Heart right ventricle (tissue), 16 donors: ENCODE measurements at regions not wholly inside any gene's neighbourhood (a gene's known extent, or its start where the extent isn't known, plus 50 kb on each side); places are given as distances from the start of the nearest gene placed in this dataset.

ENCODE experiments used
- ATAC-seq, 8 donors: fragments of 200-7000 bp; cut with Tn5 transposase; one replicate each; pipeline ENCODE4 v1.9.1; 2020; ENCODE audit warnings: mild to moderate bottlenecking in 8 of 8, moderate library complexity in 8 of 8, moderate number of reproducible peaks in 1 of 8
- DNase-seq, 2 donors: peaks; one replicate each; pipeline ENCODE4 v3.0.0-alpha.2; 2020
- H3K27ac ChIP-seq, 10 donors: fragments of 200-600 bp; sonication (generic) in 2 of 10; one replicate each; pipeline versions ENCODE4 v1.5.0 to v1.8.0; 2020 to 2022; ENCODE audit warnings: mild to moderate bottlenecking in 3 of 10
- H3K27me3 ChIP-seq, 7 donors: fragments of 200-600 bp; one replicate each; pipeline ENCODE4 v1.8.0; 2021 to 2022; ENCODE audit warnings: mild to moderate bottlenecking in 2 of 7
- H3K36me3 ChIP-seq, 9 donors: fragments of 200-600 bp; sonication (generic) in 1 of 9; one replicate each; pipeline versions ENCODE4 v1.5.0 to v1.8.0; 2020 to 2022; ENCODE audit warnings: mild to moderate bottlenecking in 2 of 9
- H3K4me1 ChIP-seq, 9 donors: fragments of 200-600 bp; sonication (generic) in 1 of 9; one replicate each; pipeline versions ENCODE4 v1.5.0 to v1.8.0; 2020 to 2022; ENCODE audit warnings: mild to moderate bottlenecking in 4 of 9
- H3K4me3 ChIP-seq, 10 donors: fragments of 200-600 bp; sonication (generic) in 2 of 10; one replicate each; pipeline versions ENCODE4 v1.5.0 to v1.8.0; 2020 to 2022; ENCODE audit warnings: mild to moderate bottlenecking in 7 of 10, moderate library complexity in 2 of 10
- H3K9me3 ChIP-seq, 11 donors: fragments of 200-600 bp in 10 of 11; sonication (generic) in 2 of 11; one replicate each; pipeline versions ENCODE4 v1.5.0 to v1.8.0; 2013 to 2022; ENCODE audit warnings: mild to moderate bottlenecking in 2 of 11, control low read depth in 1 of 11, moderate library complexity in 1 of 11
- CTCF ChIP-seq, 9 donors: fragments of 200-600 bp; sonication (generic) in 2 of 9; IDR thresholded peaks; one replicate each; pipeline versions ENCODE4 v1.5.0 to v1.8.0; 2021 to 2022; ENCODE audit warnings: antibody characterized with exemption in 9 of 9, mild to moderate bottlenecking in 5 of 9, moderate library complexity in 1 of 9
- WGBS, 2 donors: extraction: QIAGEN DNeasy Blood & Tissue Kit; methylation state at CpG; one replicate each; pipeline ENCODE4 v1.1.7; 2013; ENCODE audit warnings: inconsistent platforms in 1 of 2; 5-methylcytosine and 5-hydroxymethylcytosine counted together
- intact Hi-C, 10 donors: fragments of 100-400 bp; cut with DNase I; formaldehyde crosslinking; loops; one replicate each; pipeline versions ENCODE4 v1.11.1 to v1.14.2; 2022
- donor health status: Arrhythmogenic right ventricular cardiomyopathy.
- donor health status: ischemic (EF 13 %, LVEDD 7.1; RV severe dilation, severe dysfunction).
- donor health status: healthy with polysubstance abuse.
- donor health status: DM: no; HTN: yes; CAD: no.
- donor health status: DM: no; HTN: no; CAD: no.
- donor health status: ischemic (EF 25% LVEDD 6.9; RV normal size, moderate dysfunction).
- donor health status: ischemic (EF 25% LVEDD 5.7; RV mildly dilated, moderate dysfunction).
- donor health status: healthy.
- donor health status: DM: yes; HTN: yes; CAD: no.
- donor health status: Ischemic cardiomyopathy.
- donor health status: ischemic (EF 35%, LVEDD 5.7; RV mildly dilated, moderate dysfunction).
- donor health status: nonischemic (EF 11% LVEDD 7.7; RV severe dilation, severe dysfunction).
- donor health status: DM: yes; HTN: yes; CAD: no.
- donor health status: PGD.
- donor health status: ischemic (EF 29% LVEDD 5.4; RV normal size, mild dysfunction).
- donor health status: nonischemic (EF 23%, LVEDD 6.1; RV moderate dilation, normal function).

DNA sequence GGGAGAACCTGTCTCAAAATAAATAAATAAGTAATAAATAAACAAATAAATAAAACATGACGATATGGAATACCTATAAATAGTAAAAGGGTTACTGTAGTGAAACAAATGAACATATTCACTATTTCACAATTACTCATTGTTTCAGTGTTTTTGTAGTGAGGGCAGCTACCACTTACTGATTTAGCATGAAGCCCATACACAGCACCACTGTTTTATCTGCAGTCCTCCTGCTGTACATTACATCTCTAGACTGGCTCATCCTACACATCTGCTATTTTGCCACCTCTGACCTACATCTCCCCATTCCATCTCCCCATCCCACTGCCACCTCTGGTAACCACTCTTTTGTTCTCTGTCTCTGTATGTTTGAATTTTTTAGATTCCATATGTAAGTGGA lies 332.7 kb upstream of the SMIM21 start:
- 45 to 85% methylated on average over 1 of the region's 1 CpG for WGBS, 2 donors
- H3K36me3 ChIP-seq: no peaks in the 10 kb centered on the region
- no peak overlapping the region for H3K4me3 ChIP-seq
- ATAC-seq (no peak), DNase-seq (no peak)
- H3K4me1 ChIP-seq: no peaks in the 10 kb centered on the region
- TF ChIP-seq CTCF (IDR thresholded peaks at IDR 0.05): no peak
- intact Hi-C loops: no loop called here
- no peak overlapping the region for H3K27ac ChIP-seq
- H3K27me3 ChIP-seq: peaks cover 0 to 7% (median 0%) of the 10 kb centered on the region in 7 donors
- H3K9me3 ChIP-seq: no peaks in the 10 kb centered on the region

DNA sequence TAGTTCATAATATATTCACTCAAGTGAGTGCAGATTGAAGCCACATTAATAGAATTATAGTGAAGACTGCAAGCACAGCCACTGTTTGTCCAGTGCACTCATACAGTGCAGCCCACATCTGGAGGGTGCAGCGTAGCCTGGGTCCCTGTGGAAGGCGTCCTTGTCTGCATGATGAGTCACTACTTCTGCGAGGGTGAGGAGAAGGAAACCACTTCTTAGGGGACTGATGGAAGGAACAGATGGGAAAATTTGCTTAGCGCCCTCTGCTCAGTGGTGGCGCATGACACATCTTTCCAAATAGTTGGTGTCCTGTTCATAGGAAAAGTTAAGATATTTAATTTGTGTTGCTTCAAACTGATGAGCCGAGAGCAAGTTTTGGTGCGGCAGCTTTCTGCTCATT lies 330.4 kb upstream of the SMIM21 start:
- Histone ChIP-seq H3K27ac (no peak overlapping the region), H3K9me3 (no peaks in the 10 kb centered on the region), H3K36me3 (no peaks in the 10 kb centered on the region), H3K4me1 (no peaks in the 10 kb centered on the region), H3K27me3 (peaks cover 0 to 11% (median 0%) of the 10 kb centered on the region in 7 donors), H3K4me3 (no peak overlapping the region)
- 65 to 67% methylated on average over 7 of the region's 7 CpGs for WGBS, 2 donors
- no peak for TF ChIP-seq CTCF (IDR thresholded peaks at IDR 0.05)
- intact Hi-C loops: no loop called here
- DNase-seq (no peak), ATAC-seq (no peak)

DNA sequence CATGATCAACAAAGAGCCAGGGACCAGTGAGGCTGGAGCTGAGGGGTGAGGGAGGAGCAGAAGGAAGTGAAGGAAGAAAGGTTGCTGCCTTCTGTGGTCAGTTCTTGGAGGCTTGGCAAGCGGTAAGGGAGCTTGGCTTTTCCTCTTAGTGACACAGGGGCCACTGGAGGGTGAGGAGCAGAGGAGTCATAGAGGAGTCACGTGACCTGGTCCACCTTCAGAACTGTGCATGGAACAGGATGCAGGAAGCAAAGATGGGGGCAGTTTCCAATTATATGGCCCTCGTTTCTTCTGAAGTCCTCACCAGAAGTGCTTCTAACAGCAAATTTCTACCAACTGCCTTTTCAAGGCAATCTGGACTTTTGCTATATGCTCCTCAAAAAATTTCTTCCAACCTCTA lies 326.9 kb upstream of the SMIM21 start:
- Histone ChIP-seq H3K27ac (no peak overlapping the region), H3K9me3 (no peaks in the 10 kb centered on the region), H3K4me3 (no peak overlapping the region), H3K36me3 (no peaks in the 10 kb centered on the region), H3K4me1 (no peaks in the 10 kb centered on the region), H3K27me3 (peaks cover 0 to 11% (median 0%) of the 10 kb centered on the region in 7 donors)
- DNase-seq (no peak), ATAC-seq (no peak)
- WGBS, 2 donors: 66 to 68% methylated on average over 3 of the region's 3 CpGs
- intact Hi-C loops: no loop called here
- TF ChIP-seq CTCF (IDR thresholded peaks at IDR 0.05): no peak

GRCh38 chr18:75753753-75754152 lies 326.2 kb upstream of the SMIM21 start:
- H3K27ac ChIP-seq: no peak overlapping the region
- intact Hi-C loops: no loop called here
- H3K27me3 ChIP-seq: peaks cover 0 to 7% (median 0%) of the 10 kb centered on the region in 7 donors
- TF ChIP-seq CTCF (IDR thresholded peaks at IDR 0.05): no peak
- H3K36me3 ChIP-seq: no peaks in the 10 kb centered on the region
- no peaks in the 10 kb centered on the region for H3K4me1 ChIP-seq
- WGBS, 2 donors: 93 to 100% methylated on average over 3 of the region's 3 CpGs
- H3K9me3 ChIP-seq: no peaks in the 10 kb centered on the region
- no peak for DNase-seq
- no peak overlapping the region for H3K4me3 ChIP-seq
- ATAC-seq: no peak
